ENCODE measurements at regions not wholly inside any gene's neighbourhood (a gene's known extent, or its start where the extent isn't known, plus 50 kb on each side); places are given as distances from the start of the nearest gene placed in this dataset.
"Not testable (repeated sequence)": the region's sequence is repeated elsewhere in the genome, so short reads cannot be mapped to it uniquely, and the experiment has no call there.

- DNase-seq, result no peak
These were observed 68.1 kb upstream of the SFSWAP start for GRCh38 chr12:131642771-131643170.

GRCh38 chr12:131643631-131644452 is 67.0 kb upstream of the SFSWAP start:
- DNase-seq, result no peak

DNA sequence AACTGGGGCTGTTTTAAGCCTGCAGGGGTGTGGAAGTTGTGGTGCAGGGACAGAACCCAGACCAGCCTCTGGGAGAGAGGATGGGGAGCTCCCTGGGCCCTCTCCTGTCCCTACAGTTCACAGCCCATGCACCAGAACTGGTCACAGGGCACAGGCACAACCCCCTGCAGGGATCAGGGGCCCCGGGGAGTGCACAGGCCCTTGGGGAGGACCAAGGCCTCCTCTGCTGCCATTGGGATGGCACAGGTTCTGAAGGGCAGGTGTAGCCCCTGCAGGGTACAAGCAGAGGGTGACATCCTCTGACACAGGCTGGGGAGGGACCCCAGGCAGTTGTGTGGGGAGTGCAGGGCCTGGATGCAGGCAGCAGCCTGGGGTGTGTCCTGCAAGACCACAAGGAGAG is 66.4 kb upstream of the SFSWAP start:
- no peak for DNase-seq

- not testable (repeated sequence) for DNase-seq
These were observed 66.0 kb upstream of the SFSWAP start for GRCh38 chr12:131644917-131645316.

DNA sequence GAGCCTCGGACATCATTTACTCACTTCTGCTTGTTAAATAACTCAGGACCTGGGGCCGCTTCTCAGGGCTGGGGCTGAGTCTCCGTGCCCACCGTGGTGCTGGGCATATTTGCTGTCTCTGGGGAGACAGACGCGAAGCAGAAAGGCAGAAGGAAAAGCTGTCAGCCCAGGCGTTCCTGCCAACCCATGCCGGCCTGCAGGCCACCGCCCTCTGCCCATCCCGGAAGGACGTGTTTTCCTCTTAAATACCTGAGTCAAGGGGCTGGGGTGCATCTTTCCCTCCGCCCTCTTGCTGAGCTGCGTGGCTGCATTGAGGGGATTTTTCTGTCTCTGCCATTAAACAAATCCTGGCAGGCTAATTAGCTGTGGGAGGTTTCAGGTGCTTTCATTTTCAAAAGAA is 65.3 kb upstream of the SFSWAP start:
- DNase-seq, result not testable (repeated sequence)

- not testable (repeated sequence) for DNase-seq
These were observed 64.4 kb upstream of the SFSWAP start for GRCh38 chr12:131646444-131646843.

GRCh38 chr12:131647667-131648066 is 63.2 kb upstream of the SFSWAP start:
- no peak for DNase-seq

GRCh38 chr12:131655469-131656174 is 55.3 kb upstream of the SFSWAP start:
- DNase-seq, result not testable (repeated sequence)

DNA sequence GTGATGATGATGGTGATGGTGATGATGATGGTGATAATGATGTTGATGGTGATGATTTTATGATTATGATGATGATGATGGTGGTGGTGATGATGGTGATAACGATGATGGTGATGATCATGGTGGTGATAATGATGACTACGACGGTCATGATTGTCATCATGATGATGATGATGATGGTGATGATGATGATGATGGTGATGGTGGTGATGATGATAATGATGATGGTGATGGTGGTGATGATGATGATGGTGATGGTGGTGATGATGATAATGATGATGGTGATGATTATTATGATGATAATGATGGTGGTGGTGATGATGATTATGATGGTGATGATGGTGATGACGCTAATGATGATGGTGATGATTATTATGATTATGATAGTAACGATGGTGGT is 54.1 kb upstream of the SFSWAP start:
- not testable (repeated sequence) for DNase-seq

DNA sequence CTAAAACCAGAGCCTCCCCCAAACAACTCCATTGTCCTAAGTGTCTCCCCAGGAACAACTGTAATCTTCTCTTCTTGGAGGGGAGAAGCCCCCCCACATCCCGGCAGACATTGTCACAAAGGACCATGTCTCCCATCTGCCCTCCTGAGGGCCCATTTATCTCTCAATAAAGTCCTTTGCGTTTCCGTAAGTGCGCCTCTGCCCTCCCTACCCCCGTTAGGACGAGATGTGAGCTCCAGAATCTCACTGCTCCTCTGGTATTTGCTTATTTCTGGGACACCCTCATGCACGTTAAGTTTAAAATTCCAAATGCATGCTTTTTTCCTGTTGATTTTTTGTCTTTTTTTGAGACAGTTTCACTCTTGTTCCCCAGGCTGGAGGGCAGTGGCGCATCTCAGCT is 52.3 kb upstream of the SFSWAP start:
- DNase-seq, result not testable (repeated sequence)

GRCh38 chr12:131659484-131659883 is 51.4 kb upstream of the SFSWAP start:
- DNase-seq, result not testable (repeated sequence)

GRCh38 chr12:131659976-131660375 is 50.9 kb upstream of the SFSWAP start:
- DNase-seq, result not testable (repeated sequence)

- DNase-seq, result not testable (repeated sequence)
These were observed 50.5 kb upstream of the SFSWAP start for GRCh38 chr12:131660401-131660800.
